HFFc6 (cell line): ENCODE measurements at regions not wholly inside any gene's neighbourhood (a gene's known extent, or its start where the extent isn't known, plus 50 kb on each side); places are given as distances from the start of the nearest gene placed in this dataset.

Source experiments
- DNase-seq: peaks from one replicate; pipeline ENCODE4 v3.0.0-alpha.2; 2018
- H3K27ac Mint-ChIP-seq: 2 replicates; pipeline ENCODE4 v1.8.0; 2020; ENCODE audit warnings: mild to moderate bottlenecking, mixed read lengths
- H3K27me3 Mint-ChIP-seq: 2 replicates; pipeline ENCODE4 v1.8.0; 2021; ENCODE audit warnings: mild to moderate bottlenecking, moderate library complexity, mixed read lengths; ENCODE audit not compliant: insufficient read depth
- H3K36me3 Mint-ChIP-seq: 2 replicates; pipeline ENCODE4 v1.8.0; 2021; ENCODE audit warnings: low read depth, mixed read lengths
- H3K4me1 Mint-ChIP-seq: 2 replicates; pipeline ENCODE4 v1.8.0; 2020; ENCODE audit warnings: low read depth, mixed read lengths
- H3K4me3 Mint-ChIP-seq: 2 replicates; pipeline ENCODE4 v1.8.0; 2020; ENCODE audit warnings: mild to moderate bottlenecking, moderate library complexity, mixed read lengths
- H3K9me3 Mint-ChIP-seq: 2 replicates; pipeline ENCODE4 v1.8.0; 2020; ENCODE audit warnings: mild to moderate bottlenecking, mixed read lengths
- TF ChIP-seq, protein P1 (sequence below): fragments of 200-600 bp; sonication (generic); IDR thresholded peaks from 2 replicates; pipeline ENCODE4 v1.5.0; 2021; ENCODE audit warnings: antibody characterized with exemption, mild to moderate bottlenecking

- Mint-ChIP-seq H3K9me3 (peaks cover 69% of the 10 kb centered on the region), H3K27me3 (no peaks in the 10 kb centered on the region; the same call in 1 of the 2 replicates), H3K36me3 (peaks cover 24% of the 10 kb centered on the region), H3K27ac (no peak overlapping the region), H3K4me1 (no peaks in the 10 kb centered on the region), H3K4me3 (no peak overlapping the region)
- no peak for DNase-seq
- TF ChIP-seq, protein P1, sequence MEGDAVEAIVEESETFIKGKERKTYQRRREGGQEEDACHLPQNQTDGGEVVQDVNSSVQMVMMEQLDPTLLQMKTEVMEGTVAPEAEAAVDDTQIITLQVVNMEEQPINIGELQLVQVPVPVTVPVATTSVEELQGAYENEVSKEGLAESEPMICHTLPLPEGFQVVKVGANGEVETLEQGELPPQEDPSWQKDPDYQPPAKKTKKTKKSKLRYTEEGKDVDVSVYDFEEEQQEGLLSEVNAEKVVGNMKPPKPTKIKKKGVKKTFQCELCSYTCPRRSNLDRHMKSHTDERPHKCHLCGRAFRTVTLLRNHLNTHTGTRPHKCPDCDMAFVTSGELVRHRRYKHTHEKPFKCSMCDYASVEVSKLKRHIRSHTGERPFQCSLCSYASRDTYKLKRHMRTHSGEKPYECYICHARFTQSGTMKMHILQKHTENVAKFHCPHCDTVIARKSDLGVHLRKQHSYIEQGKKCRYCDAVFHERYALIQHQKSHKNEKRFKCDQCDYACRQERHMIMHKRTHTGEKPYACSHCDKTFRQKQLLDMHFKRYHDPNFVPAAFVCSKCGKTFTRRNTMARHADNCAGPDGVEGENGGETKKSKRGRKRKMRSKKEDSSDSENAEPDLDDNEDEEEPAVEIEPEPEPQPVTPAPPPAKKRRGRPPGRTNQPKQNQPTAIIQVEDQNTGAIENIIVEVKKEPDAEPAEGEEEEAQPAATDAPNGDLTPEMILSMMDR: no peak
These were observed 608.5 kb downstream of the KCNJ18 start for GRCh38 chr17:22300731-22301352.

DNA sequence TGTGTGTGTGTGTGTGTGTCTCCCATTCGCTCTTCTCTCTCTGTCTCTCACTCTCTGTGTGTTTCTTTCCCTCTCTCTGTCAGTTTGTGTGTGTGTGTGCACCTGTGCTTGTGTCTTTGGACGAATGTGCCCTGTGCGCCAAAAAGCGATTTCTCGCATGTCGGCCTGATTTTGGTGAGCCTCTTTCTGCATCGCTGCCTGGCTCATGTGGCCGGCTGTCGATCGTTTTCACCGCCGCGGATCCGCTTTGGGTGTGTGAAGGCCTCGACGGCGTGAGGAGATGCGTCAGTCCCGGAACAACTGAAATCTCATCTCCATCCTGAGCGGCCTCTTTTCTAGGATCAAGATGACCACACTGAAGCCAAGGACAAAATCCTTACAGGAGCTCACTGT lies 609.0 kb downstream of the KCNJ18 start:
- Mint-ChIP-seq H3K36me3 (peaks cover 24% of the 10 kb centered on the region), H3K9me3 (peaks cover 71% of the 10 kb centered on the region)
- no peak for DNase-seq

GRCh38 chr17:22303096-22303495 lies 610.8 kb downstream of the KCNJ18 start:
- Mint-ChIP-seq H3K36me3 (peaks cover 24% of the 10 kb centered on the region), H3K27ac (no peak overlapping the region), H3K4me3 (no peak overlapping the region), H3K4me1 (no peaks in the 10 kb centered on the region), H3K9me3 (peaks cover 73% of the 10 kb centered on the region), H3K27me3 (no peaks in the 10 kb centered on the region; the same call in 1 of the 2 replicates)
- TF ChIP-seq, protein P1: no peak
- DNase-seq: no peak

More for the DNA sequence above, 609.0 kb downstream of the KCNJ18 start:
- H3K4me1 Mint-ChIP-seq: no peaks in the 10 kb centered on the region
- TF ChIP-seq, protein P1: no peak
- H3K27ac Mint-ChIP-seq: no peak overlapping the region
- no peaks in the 10 kb centered on the region; the same call in 1 of the 2 replicates for H3K27me3 Mint-ChIP-seq
- no peak overlapping the region for H3K4me3 Mint-ChIP-seq

DNA sequence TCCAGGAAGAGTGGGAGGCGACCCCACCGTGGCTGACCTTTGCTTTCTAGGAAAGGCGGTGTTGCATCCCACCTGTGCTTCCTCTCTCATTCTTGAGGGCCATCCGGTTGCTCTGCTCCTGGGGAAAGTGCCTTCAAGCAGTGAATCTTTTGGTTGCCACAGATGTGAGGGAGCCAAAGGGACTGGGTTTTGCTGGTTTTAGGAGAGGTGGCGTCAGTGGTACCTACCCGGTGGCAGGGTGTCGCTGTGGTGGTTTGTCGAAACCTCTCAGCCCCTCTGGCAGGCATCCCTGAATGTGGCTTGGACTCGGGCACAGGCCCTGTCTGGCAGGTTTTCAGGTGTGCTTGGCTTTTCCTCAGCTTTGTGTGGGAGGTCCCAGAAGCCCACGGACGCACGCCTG lies 611.5 kb downstream of the KCNJ18 start:
- H3K27me3 Mint-ChIP-seq: no peaks in the 10 kb centered on the region; the same call in 1 of the 2 replicates
- no peaks in the 10 kb centered on the region for H3K4me1 Mint-ChIP-seq
- no peak overlapping the region for H3K27ac Mint-ChIP-seq
- DNase-seq: no peak
- H3K4me3 Mint-ChIP-seq: no peak overlapping the region
- H3K36me3 Mint-ChIP-seq: peaks cover 24% of the 10 kb centered on the region
- H3K9me3 Mint-ChIP-seq: peaks cover 72% of the 10 kb centered on the region
- TF ChIP-seq, protein P1: no peak

DNA sequence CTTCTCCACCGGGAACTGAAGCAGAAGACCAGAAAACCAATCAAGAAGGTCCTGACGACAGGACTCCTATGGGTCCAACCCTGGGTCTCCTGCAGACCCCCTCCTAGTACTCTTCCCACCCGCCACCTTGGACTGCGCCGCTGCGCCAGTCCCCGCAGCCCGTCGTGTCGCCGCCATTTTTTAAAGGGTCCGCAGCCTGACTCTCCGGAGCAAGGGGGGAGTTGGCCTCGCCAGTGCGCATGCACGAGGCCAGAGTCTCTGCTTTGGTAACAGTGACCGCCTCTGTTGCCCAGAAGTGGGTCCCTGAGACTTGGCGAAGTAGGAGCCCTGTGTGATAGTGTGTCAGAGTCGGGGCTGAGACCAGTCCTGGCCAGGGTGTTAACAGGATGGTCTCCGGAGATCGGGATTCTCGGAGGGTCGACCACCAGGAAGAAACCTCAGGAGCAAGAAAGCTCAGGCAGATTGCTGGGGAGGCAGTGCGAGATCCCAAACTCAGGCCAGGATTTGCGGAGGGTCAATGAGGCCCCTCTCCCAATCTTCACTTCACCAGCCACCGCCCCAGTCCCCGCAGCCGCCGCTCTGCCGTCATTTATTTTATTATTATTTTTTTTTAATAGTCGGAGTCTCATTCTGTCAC lies 612.5 kb downstream of the KCNJ18 start:
- Mint-ChIP-seq H3K4me1 (no peaks in the 10 kb centered on the region), H3K27me3 (no peaks in the 10 kb centered on the region; the same call in 1 of the 2 replicates), H3K4me3 (no peak overlapping the region), H3K9me3 (peaks cover 65% of the 10 kb centered on the region), H3K36me3 (peaks cover 19% of the 10 kb centered on the region), H3K27ac (no peak overlapping the region)
- TF ChIP-seq, protein P1: no peak
- DNase-seq: no peak
